Endodermal cell (in vitro differentiated cells): ENCODE measurements at regions not wholly inside any gene's neighbourhood (a gene's known extent, or its start where the extent isn't known, plus 50 kb on each side); places are given as distances from the start of the nearest gene placed in this dataset.

Experiments used
- DNase-seq: peaks from one replicate; pipeline ENCODE4 v3.0.0-alpha.2; 2017
- H3K27ac ChIP-seq: 2 replicates; pipeline ENCODE4 v1.5.1; 2013; ENCODE audit warnings: mild to moderate bottlenecking, low read depth, low read length, moderate library complexity
- H3K27me3 ChIP-seq: 2 replicates; pipeline ENCODE4 v1.6.1; 2013; ENCODE audit warnings: mild to moderate bottlenecking, low read length, moderate library complexity; ENCODE audit not compliant: insufficient read depth, control insufficient read depth, poor library complexity, severe bottlenecking
- H3K36me3 ChIP-seq: 2 replicates; pipeline ENCODE4 v1.7.0; 2013; ENCODE audit warnings: mild to moderate bottlenecking, low read length, moderate library complexity; ENCODE audit not compliant: control insufficient read depth, insufficient read depth
- H3K4me1 ChIP-seq: one replicate; pipeline ENCODE4 v1.7.0; 2013; ENCODE audit warnings: low read length; ENCODE audit not compliant: control insufficient read depth, insufficient read depth
- H3K4me3 ChIP-seq: 2 replicates; pipeline ENCODE4 v1.5.1; 2013; ENCODE audit warnings: mild to moderate bottlenecking, low read length, moderate library complexity
- H3K9ac ChIP-seq: 2 replicates; pipeline ENCODE4 v1.6.1; 2013; ENCODE audit warnings: mild to moderate bottlenecking, low read length, moderate library complexity; ENCODE audit not compliant: poor library complexity, severe bottlenecking; ENCODE audit errors: extremely low read depth
- H3K9me3 ChIP-seq: 2 replicates; pipeline ENCODE4 v1.6.1; 2013; ENCODE audit warnings: mild to moderate bottlenecking, low read length, moderate library complexity; ENCODE audit not compliant: control insufficient read depth
- H3K27ac Mint-ChIP-seq: 2 replicates; pipeline ENCODE4 v1.8.0; 2020; ENCODE audit warnings: mixed read lengths
- H3K27me3 Mint-ChIP-seq: 2 replicates; pipeline ENCODE4 v1.8.0; 2021; ENCODE audit warnings: mild to moderate bottlenecking, mixed read lengths; ENCODE audit not compliant: insufficient read depth
- H3K36me3 Mint-ChIP-seq: 2 replicates; pipeline ENCODE4 v1.8.0; 2020; ENCODE audit warnings: low read depth, mixed read lengths
- H3K4me1 Mint-ChIP-seq: 2 replicates; pipeline ENCODE4 v1.8.0; 2020; ENCODE audit warnings: mixed read lengths
- H3K4me3 Mint-ChIP-seq: 2 replicates; pipeline ENCODE4 v1.8.0; 2020; ENCODE audit warnings: mild to moderate bottlenecking, moderate library complexity, mixed read lengths
- H3K9me3 Mint-ChIP-seq: 2 replicates; pipeline ENCODE4 v1.8.0; 2020; ENCODE audit warnings: mild to moderate bottlenecking, mixed read lengths
- WGBS, 2 experiments: methylation state at CpG; one replicate each; pipeline versions ENCODE4 v1.1.5 to v1.1.7; 2013; ENCODE audit warnings: missing lambda C conversion rate in 2 of 2, mixed read lengths in 1 of 2; ENCODE audit not compliant: insufficient coverage in 1 of 2, insufficient read length in 1 of 2; 5-methylcytosine and 5-hydroxymethylcytosine counted together
- TF ChIP-seq, protein P1 (sequence below): fragments of 200-600 bp; sonication (generic); conservative IDR thresholded peaks from 2 replicates; pipeline ENCODE4 v1.5.0; 2021; ENCODE audit warnings: antibody characterized with exemption, mild to moderate bottlenecking

- no peaks in the 10 kb centered on the region for H3K27me3 ChIP-seq
- Mint-ChIP-seq H3K36me3 (no peaks in the 10 kb centered on the region), H3K27ac (no peak overlapping the region), H3K27me3 (no peaks in the 10 kb centered on the region), H3K9me3 (no peaks in the 10 kb centered on the region), H3K4me1 (no peaks in the 10 kb centered on the region), H3K4me3 (no peak overlapping the region)
- H3K36me3 ChIP-seq = no peaks in the 10 kb centered on the region
- H3K27ac ChIP-seq = no peak overlapping the region
- WGBS, 2 experiments = 84 to 100% methylated on average over 1 to 3 of the region's 3 CpGs
- TF ChIP-seq, protein P1, sequence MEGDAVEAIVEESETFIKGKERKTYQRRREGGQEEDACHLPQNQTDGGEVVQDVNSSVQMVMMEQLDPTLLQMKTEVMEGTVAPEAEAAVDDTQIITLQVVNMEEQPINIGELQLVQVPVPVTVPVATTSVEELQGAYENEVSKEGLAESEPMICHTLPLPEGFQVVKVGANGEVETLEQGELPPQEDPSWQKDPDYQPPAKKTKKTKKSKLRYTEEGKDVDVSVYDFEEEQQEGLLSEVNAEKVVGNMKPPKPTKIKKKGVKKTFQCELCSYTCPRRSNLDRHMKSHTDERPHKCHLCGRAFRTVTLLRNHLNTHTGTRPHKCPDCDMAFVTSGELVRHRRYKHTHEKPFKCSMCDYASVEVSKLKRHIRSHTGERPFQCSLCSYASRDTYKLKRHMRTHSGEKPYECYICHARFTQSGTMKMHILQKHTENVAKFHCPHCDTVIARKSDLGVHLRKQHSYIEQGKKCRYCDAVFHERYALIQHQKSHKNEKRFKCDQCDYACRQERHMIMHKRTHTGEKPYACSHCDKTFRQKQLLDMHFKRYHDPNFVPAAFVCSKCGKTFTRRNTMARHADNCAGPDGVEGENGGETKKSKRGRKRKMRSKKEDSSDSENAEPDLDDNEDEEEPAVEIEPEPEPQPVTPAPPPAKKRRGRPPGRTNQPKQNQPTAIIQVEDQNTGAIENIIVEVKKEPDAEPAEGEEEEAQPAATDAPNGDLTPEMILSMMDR = no peak
- H3K4me1 ChIP-seq = no peaks in the 10 kb centered on the region
- H3K9me3 ChIP-seq = no peaks in the 10 kb centered on the region
- no peak overlapping the region for H3K9ac ChIP-seq
- DNase-seq = no peak
- H3K4me3 ChIP-seq = no peak overlapping the region
These were observed 125.9 kb upstream of the AKR1E2 start for GRCh38 chr10:4699950-4700730.

GRCh38 chr10:4698075-4698474, 127.9 kb upstream of the AKR1E2 start:
- Mint-ChIP-seq H3K9me3 (no peaks in the 10 kb centered on the region), H3K36me3 (no peaks in the 10 kb centered on the region), H3K27me3 (no peaks in the 10 kb centered on the region), H3K27ac (no peak overlapping the region), H3K4me1 (no peaks in the 10 kb centered on the region), H3K4me3 (no peak overlapping the region)
- Histone ChIP-seq H3K9me3 (no peaks in the 10 kb centered on the region), H3K4me1 (no peaks in the 10 kb centered on the region), H3K27ac (no peak overlapping the region), H3K9ac (no peak overlapping the region), H3K27me3 (no peaks in the 10 kb centered on the region), H3K36me3 (no peaks in the 10 kb centered on the region), H3K4me3 (no peak overlapping the region)
- TF ChIP-seq, protein P1 = no peak
- no peak for DNase-seq
- 85 to 91% methylated on average over 1 of the region's 1 CpG for WGBS, 2 experiments

DNA sequence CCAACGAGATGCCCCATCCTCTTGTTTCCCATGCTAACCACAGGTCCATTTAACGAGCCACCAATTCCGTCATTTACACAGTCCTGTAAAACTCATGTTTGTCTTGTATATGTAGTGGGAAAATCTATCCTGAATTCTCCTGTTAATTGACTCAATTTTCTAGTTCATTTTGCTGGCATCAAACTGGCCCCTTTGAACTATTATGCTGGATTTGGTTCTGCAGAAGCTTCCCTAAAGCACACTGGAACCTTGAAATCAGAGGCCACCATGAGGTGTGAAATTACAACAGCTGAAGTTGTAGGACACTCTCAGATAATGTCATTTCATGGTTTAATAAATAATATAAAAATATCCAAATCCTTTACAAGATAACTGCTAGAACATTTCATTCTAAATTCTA, 129.8 kb upstream of the AKR1E2 start:
- H3K9me3 ChIP-seq = no peaks in the 10 kb centered on the region
- H3K36me3 ChIP-seq = no peaks in the 10 kb centered on the region
- no peak overlapping the region for H3K9ac ChIP-seq
- H3K27me3 ChIP-seq = no peaks in the 10 kb centered on the region
- no peak overlapping the region for H3K4me3 Mint-ChIP-seq
- TF ChIP-seq, protein P1 = no peak
- DNase-seq = no peak
- H3K36me3 Mint-ChIP-seq = no peaks in the 10 kb centered on the region
- H3K27me3 Mint-ChIP-seq = no peaks in the 10 kb centered on the region
- H3K9me3 Mint-ChIP-seq = no peaks in the 10 kb centered on the region
- no peak overlapping the region for H3K4me3 ChIP-seq
- H3K27ac ChIP-seq = no peak overlapping the region
- H3K4me1 Mint-ChIP-seq = peaks cover 3% of the 10 kb centered on the region
- WGBS, 2 experiments = 80 to 93% methylated on average over 1 to 3 of the region's 3 CpGs
- H3K27ac Mint-ChIP-seq = no peak overlapping the region
- H3K4me1 ChIP-seq = no peaks in the 10 kb centered on the region
